HG02970 (cell line): ENCODE measurements at regions not wholly inside any gene's neighbourhood (a gene's known extent, or its start where the extent isn't known, plus 50 kb on each side); places are given as distances from the start of the nearest gene placed in this dataset.
"Not testable (repeated sequence)": the region's sequence is repeated elsewhere in the genome, so short reads cannot be mapped to it uniquely, and the experiment has no call there.

Source experiments
- ATAC-seq: cut with Tn5 transposase; IDR thresholded peaks from one replicate; pipeline ENCODE4 v1.9.1; 2021; ENCODE audit warnings: mild to moderate bottlenecking, moderate library complexity, moderate number of reproducible peaks; ENCODE audit not compliant: unreplicated experiment, low FRiP score

- no peak for ATAC-seq
These were observed 160.9 kb downstream of the EDEM1 start for GRCh38 chr3:5348229-5348902.

DNA sequence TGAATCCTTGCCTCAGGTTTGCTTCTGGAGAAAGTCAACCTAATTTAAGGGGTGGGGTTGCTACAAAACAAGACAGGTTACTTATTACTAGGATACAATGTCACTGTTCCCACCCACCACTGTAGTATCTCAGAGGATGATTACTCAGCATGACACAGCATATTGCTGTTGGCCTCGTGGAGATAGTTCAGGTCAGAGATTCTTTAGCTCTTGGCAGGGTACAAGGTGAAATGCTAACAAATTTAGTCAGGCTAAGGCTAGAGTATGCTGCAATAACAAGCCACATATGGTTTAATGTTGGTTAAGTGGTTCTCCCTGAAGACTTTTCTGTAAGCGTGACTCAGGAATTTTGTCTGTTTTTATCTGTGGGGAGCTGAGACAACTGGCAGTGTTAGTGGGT, 161.8 kb downstream of the EDEM1 start:
- ATAC-seq = no peak

DNA sequence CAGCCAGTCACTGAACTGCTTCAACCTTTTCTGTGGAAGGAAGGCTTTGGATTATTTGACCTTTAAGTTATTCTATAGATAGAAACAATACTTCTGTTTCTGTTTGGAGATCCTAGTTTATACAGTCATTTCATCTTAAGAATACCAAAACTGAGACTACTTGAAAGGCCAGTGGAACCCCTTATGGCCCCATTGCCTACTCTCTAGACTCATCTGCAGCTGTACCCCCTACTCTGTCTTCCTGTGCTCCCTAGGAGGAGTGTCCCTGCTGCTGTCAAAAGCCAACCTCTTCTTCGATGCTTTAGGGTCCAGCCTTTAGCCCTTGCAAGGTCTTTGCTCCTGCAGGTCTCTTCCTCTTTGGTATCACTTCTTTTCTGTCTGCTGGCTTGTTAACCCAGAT, 169.6 kb downstream of the EDEM1 start:
- ATAC-seq = no peak

GRCh38 chr3:5358911-5359310, 171.4 kb downstream of the EDEM1 start:
- ATAC-seq = no peak

- ATAC-seq = no peak
These were observed 172.9 kb downstream of the EDEM1 start for GRCh38 chr3:5360453-5360852.

GRCh38 chr3:5366746-5367145, 179.2 kb downstream of the EDEM1 start:
- ATAC-seq = no peak

DNA sequence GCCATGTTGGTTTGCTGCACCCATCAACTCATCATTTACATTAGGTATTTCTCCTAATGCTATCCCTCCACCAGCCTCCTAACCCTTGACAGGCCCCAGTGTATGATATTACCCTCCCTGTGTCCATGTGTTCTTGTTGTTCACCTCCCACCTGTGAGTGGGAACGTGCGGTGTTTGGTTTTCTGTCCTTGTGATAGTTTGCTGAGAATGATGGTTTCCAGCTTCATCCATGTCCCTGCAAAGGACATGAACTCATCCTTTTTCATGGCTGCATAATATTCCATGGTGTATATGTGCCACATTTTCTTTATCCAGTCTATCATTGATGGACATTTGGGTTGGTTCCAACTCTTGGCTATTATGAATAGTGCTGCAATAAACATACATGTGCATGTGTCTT, 184.0 kb downstream of the EDEM1 start:
- not testable (repeated sequence) for ATAC-seq

DNA sequence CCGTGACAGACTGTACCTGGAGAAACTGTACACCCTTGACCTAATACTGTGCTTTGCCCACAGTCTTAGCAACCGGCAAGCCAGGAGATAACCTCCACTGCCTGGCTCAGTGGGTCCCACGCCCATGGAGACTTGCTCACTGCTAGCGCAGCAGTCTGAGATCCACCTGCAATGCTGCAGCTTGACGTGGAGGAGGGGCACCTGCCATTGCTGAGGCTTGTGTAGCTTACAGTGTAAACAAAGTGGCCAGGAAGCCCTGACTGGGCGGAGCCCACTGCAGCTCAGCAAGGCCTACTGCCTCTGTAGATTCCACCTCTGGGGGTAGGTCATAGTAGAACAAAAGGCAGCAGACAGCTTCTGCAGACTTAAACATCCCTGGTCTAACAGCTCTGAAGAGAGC, 189.3 kb downstream of the EDEM1 start:
- no peak for ATAC-seq

GRCh38 chr3:5379266-5379665, 191.8 kb downstream of the EDEM1 start:
- ATAC-seq = not testable (repeated sequence)

GRCh38 chr3:5383486-5384263, 196.2 kb downstream of the EDEM1 start:
- not testable (repeated sequence) for ATAC-seq

DNA sequence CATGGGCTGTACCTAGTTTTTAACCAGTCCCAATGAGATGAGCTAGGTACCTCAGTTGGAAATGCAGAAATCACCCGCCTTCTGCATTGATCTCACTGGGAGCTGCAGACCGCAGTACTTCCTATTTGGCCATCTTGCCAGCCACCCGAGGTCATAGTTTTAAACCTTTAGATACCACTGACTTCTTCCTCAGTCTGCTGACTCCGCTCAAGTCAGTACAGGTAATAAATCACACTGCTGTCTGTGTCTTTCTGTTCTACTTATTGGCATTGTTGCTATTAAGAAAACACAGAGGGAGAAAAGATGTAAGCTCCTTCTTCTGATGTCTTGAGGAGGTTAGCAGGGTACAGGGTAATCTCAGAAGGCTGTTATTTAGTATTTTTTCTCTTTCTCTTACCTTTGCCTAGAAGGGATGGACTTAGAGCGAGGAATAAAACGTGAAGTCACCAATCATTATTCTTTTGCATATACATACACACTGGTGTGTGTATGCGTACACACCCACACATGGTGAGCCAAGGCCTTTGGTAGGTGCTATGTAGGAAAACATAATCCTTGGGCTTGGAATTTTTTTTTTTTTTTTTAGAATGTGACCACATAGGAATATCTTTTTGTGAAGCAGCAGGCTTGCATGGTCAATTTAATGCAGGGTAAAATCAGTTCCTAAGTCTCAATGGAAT, 197.2 kb downstream of the EDEM1 start:
- ATAC-seq = no peak

GRCh38 chr3:5388091-5388490, 200.6 kb downstream of the EDEM1 start:
- no peak for ATAC-seq

DNA sequence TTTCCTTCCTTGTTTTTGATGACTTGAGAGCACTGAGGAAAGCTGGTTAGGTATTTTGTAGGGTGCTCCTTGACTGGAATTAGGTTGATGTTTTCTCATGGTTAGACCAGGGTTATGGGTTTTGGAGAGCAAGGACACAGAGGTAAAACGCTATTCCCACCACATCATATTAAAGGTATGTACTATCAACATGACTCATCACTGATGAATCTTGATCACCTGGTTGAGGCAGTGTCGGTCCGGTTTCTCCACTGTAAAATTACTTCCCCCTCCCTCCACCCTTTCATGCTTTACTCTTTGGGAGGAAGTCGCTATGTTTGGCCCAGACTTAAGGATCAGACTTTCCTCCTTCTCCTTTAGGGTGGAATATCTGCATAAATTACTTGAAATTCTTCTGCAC, 201.6 kb downstream of the EDEM1 start:
- no peak for ATAC-seq

DNA sequence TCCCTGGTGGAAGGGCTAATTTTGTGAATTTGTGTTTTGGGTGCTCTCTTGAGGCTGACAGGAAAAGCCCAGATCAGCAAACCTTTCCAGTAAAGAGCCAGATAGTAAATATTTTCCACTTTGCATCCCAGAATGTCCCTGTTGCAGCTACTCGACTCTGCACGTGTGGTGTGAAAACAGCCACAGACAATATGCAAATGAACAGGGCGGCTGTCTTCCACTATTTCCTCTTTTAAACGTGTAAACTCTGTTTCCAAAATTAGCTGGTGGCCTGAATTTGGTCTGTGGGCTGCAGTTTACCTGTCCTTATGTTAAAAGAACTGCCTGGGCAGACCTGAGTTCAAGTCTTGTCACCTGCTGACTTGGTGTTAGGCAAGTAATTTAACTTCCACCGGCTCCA, 202.7 kb downstream of the EDEM1 start:
- no peak for ATAC-seq

GRCh38 chr3:5390936-5391625, 203.6 kb downstream of the EDEM1 start:
- ATAC-seq = no peak

- no peak for ATAC-seq
These were observed 213.5 kb downstream of the EDEM1 start for GRCh38 chr3:5401002-5401401.

- no peak for ATAC-seq
These were observed 217.2 kb downstream of the EDEM1 start for GRCh38 chr3:5404718-5405117.

DNA sequence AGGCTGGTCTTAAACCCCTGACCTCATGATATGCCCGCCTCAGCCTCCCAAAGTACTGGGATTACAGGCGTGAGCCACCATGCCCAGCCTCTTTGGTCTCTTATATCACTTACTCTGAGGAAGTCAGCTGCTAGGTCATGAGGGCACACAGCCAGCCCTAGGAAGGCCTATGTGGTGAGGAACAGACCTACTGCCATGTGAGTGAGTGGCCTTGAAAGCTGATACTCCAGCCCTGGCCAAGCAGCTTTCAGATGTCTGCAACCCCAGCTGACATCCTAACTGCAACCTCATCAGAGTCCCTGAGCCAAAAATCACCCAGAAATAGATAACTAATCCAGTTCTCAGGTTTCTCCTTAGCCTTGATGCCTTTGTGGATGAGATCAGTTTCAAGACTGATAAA, 224.3 kb downstream of the EDEM1 start:
- ATAC-seq = no peak

DNA sequence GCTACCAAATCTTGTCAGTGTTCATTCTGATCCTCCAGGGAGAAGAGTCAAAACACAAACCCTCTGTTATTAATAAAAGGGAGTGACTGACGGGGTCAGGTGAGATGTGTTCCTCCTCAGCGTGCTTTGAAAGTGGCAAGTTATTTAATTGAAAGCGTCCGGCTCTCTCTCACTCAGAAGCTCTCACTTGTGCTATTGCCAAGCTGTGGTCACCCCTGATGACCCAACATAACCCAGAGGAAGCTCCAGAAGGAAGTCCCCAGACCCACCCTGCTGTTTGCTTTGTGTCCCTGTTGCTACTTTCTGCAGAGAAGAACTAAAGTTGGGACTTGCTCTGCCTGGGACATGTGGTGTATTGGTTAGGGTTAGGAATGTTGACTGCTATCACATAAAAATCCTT, 235.6 kb downstream of the EDEM1 start:
- no peak for ATAC-seq

- no peak for ATAC-seq
These were observed 236.0 kb downstream of the EDEM1 start for GRCh38 chr3:5423523-5423922.

- ATAC-seq = no peak
These were observed 237.9 kb downstream of the EDEM1 start for GRCh38 chr3:5425371-5425770.
